Spleen (tissue), 11 donors: ENCODE measurements at regions not wholly inside any gene's neighbourhood (a gene's known extent, or its start where the extent isn't known, plus 50 kb on each side); places are given as distances from the start of the nearest gene placed in this dataset.

Experiments used
- DNase-seq: peaks from one replicate; pipeline ENCODE4 v3.0.0-alpha.2; 2020
- H3K27ac ChIP-seq, 8 donors: fragments of 200-600 bp; sonication (generic) in 7 of 8; 1 replicate in 4 of 8; 2 replicates in 4 of 8; pipeline versions ENCODE4 v1.5.0 to v1.8.0; 2016 to 2021; ENCODE audit warnings: inconsistent platforms in 4 of 8, mild to moderate bottlenecking in 4 of 8, moderate library complexity in 1 of 8
- H3K27me3 ChIP-seq, 7 donors: fragments of 200-600 bp; sonication (generic) in 6 of 7; replicated peaks in 1 of 7; 1 replicate in 4 of 7; 2 replicates in 3 of 7; pipeline versions ENCODE4 v1.5.0 to v1.8.0; 2016 to 2021; ENCODE audit warnings: inconsistent platforms in 3 of 7, mild to moderate bottlenecking in 1 of 7
- H3K36me3 ChIP-seq, 6 donors: fragments of 200-600 bp; sonication (generic) in 5 of 6; 1 replicate in 4 of 6; 2 replicates in 2 of 6; pipeline versions ENCODE4 v1.5.0 to v1.8.0; 2016 to 2021; ENCODE audit warnings: inconsistent platforms in 2 of 6
- H3K4me1 ChIP-seq, 6 donors: fragments of 200-600 bp; sonication (generic) in 5 of 6; 1 replicate in 3 of 6; 2 replicates in 3 of 6; pipeline versions ENCODE4 v1.5.0 to v1.8.0; 2016 to 2021; ENCODE audit warnings: inconsistent platforms in 3 of 6
- H3K4me3 ChIP-seq, 8 donors: fragments of 200-600 bp; sonication (generic) in 7 of 8; 1 replicate in 4 of 8; 2 replicates in 4 of 8; pipeline versions ENCODE4 v1.5.0 to v1.8.0; 2016 to 2021; ENCODE audit warnings: inconsistent platforms in 4 of 8, mild to moderate bottlenecking in 4 of 8, moderate library complexity in 2 of 8
- H3K9me3 ChIP-seq, 8 donors: fragments of 200-600 bp; sonication (generic) in 7 of 8; 1 replicate in 4 of 8; 2 replicates in 4 of 8; pipeline versions ENCODE4 v1.5.0 to v1.8.0; 2016 to 2021; ENCODE audit warnings: inconsistent platforms in 4 of 8
- CTCF ChIP-seq, 11 experiments: fragments of 200-600 bp in 7 of 11; fragments of 450-650 bp in 4 of 11; sonication (generic) in 4 of 11; IDR thresholded peaks in 8 of 11; conservative IDR thresholded peaks in 3 of 11; 1 replicate in 7 of 11; 2 replicates in 4 of 11; pipeline versions ENCODE4 v1.4.0 to v1.8.0; 2016 to 2021; ENCODE audit warnings: antibody characterized with exemption in 11 of 11, inconsistent platforms in 4 of 11, mild to moderate bottlenecking in 1 of 11
- POLR2A ChIP-seq, 3 donors: fragments of 450-650 bp; IDR thresholded peaks; one replicate each; pipeline ENCODE4 v1.5.1; 2017; ENCODE audit warnings: antibody characterized with exemption in 3 of 3, mild to moderate bottlenecking in 1 of 3
- POLR2AphosphoS5 ChIP-seq, 3 donors: sonication (generic); formaldehyde crosslinking; IDR thresholded peaks; one replicate each; pipeline ENCODE4 v1.5.1; 2017; ENCODE audit warnings: antibody characterized with exemption in 3 of 3
- WGBS, 5 donors: extraction: QIAGEN DNeasy Blood & Tissue Kit in 3 of 5; methylation state at CpG; one replicate each; pipeline versions ENCODE4 v1.1.5 to v1.1.7; 2013 to 2018; 5-methylcytosine and 5-hydroxymethylcytosine counted together
- intact Hi-C: fragments of 100-400 bp; cut with DNase I; formaldehyde crosslinking; loops from one replicate; pipeline ENCODE4 v1.15.0; 2023; ENCODE audit warnings: low total_unique reads
- donor health status: healthy with polysubstance abuse.
- donor health status: DM: no; HTN: no; CAD: no; lungs with moderate emphysema.
- donor health status: DM: no; HTN: no; CAD: no.
- donor health status: Bipolar disorder and iron deficiency.
- donor health status: healthy.
- donor health status: DM: no; HTN: no; CAD: no.
- donor health status: DM: yes; HTN: yes; CAD: no.

- H3K27me3 ChIP-seq: peaks cover 0 to 95% (median 17%) of the 10 kb centered on the region in 7 donors
- WGBS, 5 donors: 75 to 80% (median 79%) methylated on average over 11 of the region's 11 CpGs
- intact Hi-C loops: no loop called here
- H3K4me3 ChIP-seq: no peak overlapping the region
- H3K4me1 ChIP-seq: no peaks in the 10 kb centered on the region
- no peak for TF ChIP-seq POLR2A (IDR thresholded peaks at IDR 0.05)
- TF ChIP-seq CTCF (IDR thresholded peaks at IDR 0.05 in 8 of 11, conservative IDR thresholded peaks at IDR 0.05 in 3 of 11): no peak
- TF ChIP-seq POLR2AphosphoS5 (IDR thresholded peaks at IDR 0.05): no peak
- H3K27ac ChIP-seq: no peak overlapping the region
- DNase-seq: no peak
- no peaks in the 10 kb centered on the region for H3K36me3 ChIP-seq
- peaks cover 0 to 19% (median 11%) of the 10 kb centered on the region in 8 donors for H3K9me3 ChIP-seq
Measured at GRCh38 chr16:86353148-86353547, 157.2 kb upstream of the FOXF1 start.

- Histone ChIP-seq H3K36me3 (no peaks in the 10 kb centered on the region), H3K9me3 (peaks cover 0 to 19% (median 11%) of the 10 kb centered on the region in 8 donors), H3K27me3 (peaks cover 0 to 95% (median 17%) of the 10 kb centered on the region in 7 donors), H3K4me1 (no peaks in the 10 kb centered on the region), H3K27ac (no peak overlapping the region), H3K4me3 (no peak overlapping the region)
- DNase-seq: no peak
- WGBS, 5 donors: 70 to 84% (median 79%) methylated on average over 7 to 9 of the region's 9 CpGs
- TF ChIP-seq POLR2AphosphoS5 (IDR thresholded peaks at IDR 0.05) (no peak), POLR2A (IDR thresholded peaks at IDR 0.05) (no peak), CTCF (IDR thresholded peaks at IDR 0.05 in 8 of 11, conservative IDR thresholded peaks at IDR 0.05 in 3 of 11) (no peak)
- intact Hi-C loops: no loop called here
Measured at GRCh38 chr16:86353948-86354347, 156.4 kb upstream of the FOXF1 start.

- H3K9me3 ChIP-seq: peaks cover 0 to 19% (median 11%) of the 10 kb centered on the region in 8 donors
- WGBS, 5 donors: 57 to 70% (median 66%) methylated on average over 7 of the region's 7 CpGs
- TF ChIP-seq POLR2A (IDR thresholded peaks at IDR 0.05) (no peak), CTCF (IDR thresholded peaks at IDR 0.05 in 8 of 11, conservative IDR thresholded peaks at IDR 0.05 in 3 of 11) (no peak), POLR2AphosphoS5 (IDR thresholded peaks at IDR 0.05) (no peak)
- no peak for DNase-seq
- H3K27ac ChIP-seq: no peak overlapping the region
- no peaks in the 10 kb centered on the region for H3K36me3 ChIP-seq
- peaks cover 0 to 95% (median 12%) of the 10 kb centered on the region in 7 donors for H3K27me3 ChIP-seq
- H3K4me3 ChIP-seq: no peak overlapping the region
- H3K4me1 ChIP-seq: no peaks in the 10 kb centered on the region
- intact Hi-C loops: no loop called here
Measured at GRCh38 chr16:86354641-86355513, 155.4 kb upstream of the FOXF1 start.

GRCh38 chr16:86355531-86355930 lies 154.8 kb upstream of the FOXF1 start:
- H3K9me3 ChIP-seq: peaks cover 0 to 19% (median 11%) of the 10 kb centered on the region in 8 donors
- peaks cover 0 to 95% (median 10%) of the 10 kb centered on the region in 7 donors for H3K27me3 ChIP-seq
- no peak for DNase-seq
- H3K4me3 ChIP-seq: no peak overlapping the region
- no peak overlapping the region for H3K27ac ChIP-seq
- 74 to 93% (median 84%) methylated on average over 5 of the region's 5 CpGs for WGBS, 5 donors
- H3K4me1 ChIP-seq: no peaks in the 10 kb centered on the region
- intact Hi-C loops: no loop called here
- H3K36me3 ChIP-seq: no peaks in the 10 kb centered on the region
- TF ChIP-seq POLR2A (IDR thresholded peaks at IDR 0.05) (no peak), CTCF (IDR thresholded peaks at IDR 0.05 in 8 of 11, conservative IDR thresholded peaks at IDR 0.05 in 3 of 11) (no peak), POLR2AphosphoS5 (IDR thresholded peaks at IDR 0.05) (no peak)
